AG10803 (cell line): ENCODE measurements at regions not wholly inside any gene's neighbourhood (a gene's known extent, or its start where the extent isn't known, plus 50 kb on each side); places are given as distances from the start of the nearest gene placed in this dataset.
"Not testable (repeated sequence)": the region's sequence is repeated elsewhere in the genome, so short reads cannot be mapped to it uniquely, and the experiment has no call there.

Experiments
- DNase-seq: peaks from one replicate; pipeline ENCODE4 v3.0.0; 2010; ENCODE audit warnings: low read depth
- H3K4me3 ChIP-seq: 2 replicates; pipeline ENCODE4 v1.5.1; 2011; ENCODE audit warnings: mild to moderate bottlenecking, low read length, control low read depth
- CTCF ChIP-seq: conservative IDR thresholded peaks from 2 replicates; pipeline ENCODE4 v1.5.1; 2011; ENCODE audit warnings: mild to moderate bottlenecking, low read length, control low read depth, inconsistent platforms

GRCh38 chr7:142477079-142477651 lies 219.3 kb upstream of the PRSS58 start:
- H3K4me3 ChIP-seq: no peak overlapping the region
- DNase-seq: peak; percentile 72
- TF ChIP-seq CTCF: no peak

GRCh38 chr7:142476077-142476476 lies 218.2 kb upstream of the PRSS58 start:
- DNase-seq: peak; percentile 27
- no peak overlapping the region for H3K4me3 ChIP-seq
- no peak for TF ChIP-seq CTCF

GRCh38 chr7:142471820-142472219 lies 214.0 kb upstream of the PRSS58 start:
- DNase-seq: no peak
- no peak overlapping the region for H3K4me3 ChIP-seq
- TF ChIP-seq CTCF: no peak

GRCh38 chr7:142470544-142470830 lies 212.6 kb upstream of the PRSS58 start:
- no peak for TF ChIP-seq CTCF
- DNase-seq: no peak
- no peak overlapping the region for H3K4me3 ChIP-seq

- no peak for DNase-seq
These were observed 212.1 kb upstream of the PRSS58 start for GRCh38 chr7:142469696-142470543.

GRCh38 chr7:142468871-142469665 lies 211.2 kb upstream of the PRSS58 start:
- no peak overlapping the region for H3K4me3 ChIP-seq
- no peak for DNase-seq
- TF ChIP-seq CTCF: no peak

More at GRCh38 chr7:142469696-142470543, 212.1 kb upstream of the PRSS58 start:
- no peak overlapping the region for H3K4me3 ChIP-seq
- no peak for TF ChIP-seq CTCF

GRCh38 chr7:142467056-142467655 lies 209.3 kb upstream of the PRSS58 start:
- DNase-seq: peak; percentile 23
- not testable (repeated sequence) for H3K4me3 ChIP-seq
